GM13976 (cell line): ENCODE measurements at regions not wholly inside any gene's neighbourhood (a gene's known extent, or its start where the extent isn't known, plus 50 kb on each side); places are given as distances from the start of the nearest gene placed in this dataset.

Experiments
- DNase-seq: peaks from one replicate; pipeline ENCODE4 v3.0.0; 2012; ENCODE audit warnings: low spot score
- in situ Hi-C: fragments of 300-500 bp; cut with MboI; formaldehyde crosslinking; loops from one replicate; pipeline ENCODE4 v1.12.0; 2022; ENCODE audit warnings: low sequenced_read_pairs, mixed read lengths, inconsistent platforms; ENCODE audit not compliant: unreplicated experiment
- TF ChIP-seq, protein P1 (sequence below): IDR thresholded peaks from 2 replicates; pipeline ENCODE4 v1.5.1; 2012; ENCODE audit warnings: borderline replicate concordance, mild to moderate bottlenecking; ENCODE audit not compliant: insufficient read depth; ENCODE audit errors: extremely low read depth, missing control alignments, control extremely low read depth

- in situ Hi-C loops = no loop called here
- DNase-seq = no peak
- TF ChIP-seq, protein P1, sequence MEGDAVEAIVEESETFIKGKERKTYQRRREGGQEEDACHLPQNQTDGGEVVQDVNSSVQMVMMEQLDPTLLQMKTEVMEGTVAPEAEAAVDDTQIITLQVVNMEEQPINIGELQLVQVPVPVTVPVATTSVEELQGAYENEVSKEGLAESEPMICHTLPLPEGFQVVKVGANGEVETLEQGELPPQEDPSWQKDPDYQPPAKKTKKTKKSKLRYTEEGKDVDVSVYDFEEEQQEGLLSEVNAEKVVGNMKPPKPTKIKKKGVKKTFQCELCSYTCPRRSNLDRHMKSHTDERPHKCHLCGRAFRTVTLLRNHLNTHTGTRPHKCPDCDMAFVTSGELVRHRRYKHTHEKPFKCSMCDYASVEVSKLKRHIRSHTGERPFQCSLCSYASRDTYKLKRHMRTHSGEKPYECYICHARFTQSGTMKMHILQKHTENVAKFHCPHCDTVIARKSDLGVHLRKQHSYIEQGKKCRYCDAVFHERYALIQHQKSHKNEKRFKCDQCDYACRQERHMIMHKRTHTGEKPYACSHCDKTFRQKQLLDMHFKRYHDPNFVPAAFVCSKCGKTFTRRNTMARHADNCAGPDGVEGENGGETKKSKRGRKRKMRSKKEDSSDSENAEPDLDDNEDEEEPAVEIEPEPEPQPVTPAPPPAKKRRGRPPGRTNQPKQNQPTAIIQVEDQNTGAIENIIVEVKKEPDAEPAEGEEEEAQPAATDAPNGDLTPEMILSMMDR = no peak
These were observed 542.8 kb upstream of the ID2 start for GRCh38 chr2:8138923-8139667.

- in situ Hi-C loops = no loop called here
- TF ChIP-seq, protein P1 = no peak
- DNase-seq = no peak
These were observed 542.1 kb upstream of the ID2 start for GRCh38 chr2:8139668-8140200.

DNA sequence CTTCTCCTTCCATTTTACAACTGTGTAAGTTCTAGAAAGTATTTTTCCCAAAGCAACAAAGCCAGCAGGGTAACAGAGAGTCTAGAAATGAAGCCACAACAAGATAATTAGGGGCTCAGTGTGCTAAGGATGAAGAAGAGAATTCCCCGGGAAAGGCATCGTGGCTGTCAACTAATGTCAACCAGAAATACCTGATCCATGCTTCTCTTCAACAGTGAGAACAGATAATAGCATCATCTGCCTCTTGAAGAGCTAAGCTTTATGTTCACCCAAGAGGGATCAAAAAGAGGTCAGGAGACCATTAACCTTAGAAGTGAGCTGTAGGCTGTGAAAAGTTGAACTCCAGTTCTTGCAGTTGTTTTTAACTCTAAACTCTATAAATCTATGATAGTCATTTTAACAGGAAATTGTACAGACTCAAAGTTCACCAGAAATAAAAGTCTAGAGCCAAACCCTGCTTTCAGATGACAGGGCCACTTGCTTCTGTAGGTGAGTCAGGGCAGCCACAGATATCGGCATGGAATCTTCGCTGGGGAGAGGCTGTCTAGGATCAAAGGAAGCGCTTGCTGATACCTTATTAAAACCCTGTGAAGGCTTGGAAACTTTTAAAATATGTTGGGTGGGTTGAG lies 540.7 kb upstream of the ID2 start:
- DNase-seq = no peak
- in situ Hi-C loops = no loop called here
- TF ChIP-seq, protein P1 = no peak

DNA sequence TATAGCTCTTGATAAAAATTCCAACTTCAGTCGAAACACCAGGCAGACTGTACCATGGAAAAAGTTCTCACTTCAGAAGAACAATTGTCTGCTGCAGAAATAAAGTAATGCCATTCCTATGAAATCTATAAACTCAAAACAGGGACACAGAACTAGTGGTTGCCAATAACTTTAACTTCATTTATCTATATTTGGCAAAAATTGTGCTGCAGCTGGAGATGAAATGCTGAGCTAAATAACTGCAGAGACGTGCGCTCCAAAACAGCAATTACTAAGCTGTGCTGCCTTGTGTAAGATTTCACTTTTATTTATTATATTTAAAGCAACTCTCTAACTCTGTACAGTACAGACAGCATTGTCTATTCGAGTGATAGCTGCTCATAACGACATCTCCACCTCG lies 540.1 kb upstream of the ID2 start:
- no peak for DNase-seq
- in situ Hi-C loops = no loop called here
- TF ChIP-seq, protein P1 = no peak

DNA sequence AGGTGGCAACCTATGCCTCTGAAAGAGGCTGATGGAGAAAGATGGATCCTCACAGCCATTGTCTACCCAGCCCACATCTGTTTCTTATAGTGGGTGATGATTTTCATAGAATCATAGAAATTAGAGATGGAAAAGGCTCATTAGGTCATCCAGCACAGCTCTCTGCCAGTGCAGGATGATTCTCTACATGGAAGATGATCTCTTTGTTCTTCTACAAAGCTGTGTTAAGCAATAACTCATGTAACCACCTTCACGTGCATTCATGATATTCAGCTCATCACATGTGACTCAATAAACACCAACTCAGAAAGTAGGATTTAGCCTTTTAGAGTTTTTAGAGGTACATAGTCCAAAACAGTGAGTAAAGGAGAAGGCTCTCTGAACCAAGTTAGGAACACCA lies 539.4 kb upstream of the ID2 start:
- TF ChIP-seq, protein P1 = no peak
- DNase-seq = no peak
- in situ Hi-C loops = no loop called here

GRCh38 chr2:8144131-8144631 lies 537.7 kb upstream of the ID2 start:
- TF ChIP-seq, protein P1 = no peak
- no peak for DNase-seq
- in situ Hi-C loops = no loop called here
